ENCODE measurements at regions not wholly inside any gene's neighbourhood (a gene's known extent, or its start where the extent isn't known, plus 50 kb on each side); places are given as distances from the start of the nearest gene placed in this dataset.

DNA sequence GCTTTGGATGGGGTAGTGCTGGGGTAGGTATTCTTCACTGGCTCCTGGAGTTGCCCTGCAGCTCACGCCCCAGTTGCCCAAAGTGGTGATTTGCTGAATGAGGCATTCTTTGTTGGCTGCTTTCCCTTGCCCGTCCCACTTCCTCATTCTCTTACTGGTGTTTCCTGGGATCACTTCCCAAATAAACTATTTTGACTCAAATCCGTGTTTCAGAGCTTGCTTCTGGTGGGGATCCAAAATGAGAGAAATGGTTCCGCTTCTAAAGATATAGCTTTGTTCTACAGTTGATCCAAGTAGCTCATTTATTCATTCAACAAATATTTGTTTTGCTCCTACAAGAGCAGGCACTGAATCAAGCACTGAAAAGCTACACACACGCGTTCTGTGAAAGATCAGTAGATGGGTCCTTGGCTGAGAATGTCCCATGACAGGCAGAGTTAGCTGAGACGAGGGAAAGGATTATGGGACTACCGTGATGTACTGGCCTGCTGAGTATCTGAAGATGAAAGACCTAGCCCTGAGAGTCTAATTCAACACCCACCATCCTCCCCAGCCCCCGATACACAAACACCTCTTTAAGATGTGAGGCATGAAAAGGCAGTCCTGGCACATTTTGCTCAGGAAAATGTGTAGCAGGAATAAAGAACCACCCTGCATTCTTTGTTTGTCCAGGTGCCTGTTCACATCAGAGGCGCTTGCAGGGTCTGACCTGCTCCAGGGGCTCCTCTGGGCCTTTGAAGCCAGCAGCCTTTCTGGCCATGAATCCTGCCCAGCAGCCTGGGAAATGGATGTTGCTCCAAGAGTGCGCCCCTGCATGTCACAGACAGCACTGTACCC lies 143.1 kb upstream of the RANBP3L start:
- no peak for DNase-seq (ENCODE audit: low read depth, low spot score)
- no peak overlapping the region for H3K4me3 Mint-ChIP-seq
- TF ChIP-seq, protein P1, sequence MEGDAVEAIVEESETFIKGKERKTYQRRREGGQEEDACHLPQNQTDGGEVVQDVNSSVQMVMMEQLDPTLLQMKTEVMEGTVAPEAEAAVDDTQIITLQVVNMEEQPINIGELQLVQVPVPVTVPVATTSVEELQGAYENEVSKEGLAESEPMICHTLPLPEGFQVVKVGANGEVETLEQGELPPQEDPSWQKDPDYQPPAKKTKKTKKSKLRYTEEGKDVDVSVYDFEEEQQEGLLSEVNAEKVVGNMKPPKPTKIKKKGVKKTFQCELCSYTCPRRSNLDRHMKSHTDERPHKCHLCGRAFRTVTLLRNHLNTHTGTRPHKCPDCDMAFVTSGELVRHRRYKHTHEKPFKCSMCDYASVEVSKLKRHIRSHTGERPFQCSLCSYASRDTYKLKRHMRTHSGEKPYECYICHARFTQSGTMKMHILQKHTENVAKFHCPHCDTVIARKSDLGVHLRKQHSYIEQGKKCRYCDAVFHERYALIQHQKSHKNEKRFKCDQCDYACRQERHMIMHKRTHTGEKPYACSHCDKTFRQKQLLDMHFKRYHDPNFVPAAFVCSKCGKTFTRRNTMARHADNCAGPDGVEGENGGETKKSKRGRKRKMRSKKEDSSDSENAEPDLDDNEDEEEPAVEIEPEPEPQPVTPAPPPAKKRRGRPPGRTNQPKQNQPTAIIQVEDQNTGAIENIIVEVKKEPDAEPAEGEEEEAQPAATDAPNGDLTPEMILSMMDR (conservative IDR thresholded peaks at IDR 0.05), result no peak
- no peaks in the 10 kb centered on the region for H3K36me3 Mint-ChIP-seq (ENCODE audit: low read depth)
- peaks cover 38% of the 10 kb centered on the region for H3K4me1 Mint-ChIP-seq
- H3K27ac Mint-ChIP-seq (ENCODE audit: unreplicated experiment), result peak overlapping the region; percentile 70
- H3K27me3 Mint-ChIP-seq (ENCODE audit: low read depth), result no peaks in the 10 kb centered on the region
- peaks cover 7% of the 10 kb centered on the region for H3K9me3 Mint-ChIP-seq

- DNase-seq (ENCODE audit: low read depth, low spot score), result no peak
- Mint-ChIP-seq H3K36me3 (ENCODE audit: low read depth) (no peaks in the 10 kb centered on the region), H3K4me1 (peaks cover 14% of the 10 kb centered on the region), H3K9me3 (peaks cover 7% of the 10 kb centered on the region), H3K27me3 (ENCODE audit: low read depth) (no peaks in the 10 kb centered on the region), H3K4me3 (no peak overlapping the region), H3K27ac (ENCODE audit: unreplicated experiment) (no peak overlapping the region)
- TF ChIP-seq, protein P1 (conservative IDR thresholded peaks at IDR 0.05), result no peak
Observed at GRCh38 chr5:36447776-36448175, 146.1 kb upstream of the RANBP3L start.

DNA sequence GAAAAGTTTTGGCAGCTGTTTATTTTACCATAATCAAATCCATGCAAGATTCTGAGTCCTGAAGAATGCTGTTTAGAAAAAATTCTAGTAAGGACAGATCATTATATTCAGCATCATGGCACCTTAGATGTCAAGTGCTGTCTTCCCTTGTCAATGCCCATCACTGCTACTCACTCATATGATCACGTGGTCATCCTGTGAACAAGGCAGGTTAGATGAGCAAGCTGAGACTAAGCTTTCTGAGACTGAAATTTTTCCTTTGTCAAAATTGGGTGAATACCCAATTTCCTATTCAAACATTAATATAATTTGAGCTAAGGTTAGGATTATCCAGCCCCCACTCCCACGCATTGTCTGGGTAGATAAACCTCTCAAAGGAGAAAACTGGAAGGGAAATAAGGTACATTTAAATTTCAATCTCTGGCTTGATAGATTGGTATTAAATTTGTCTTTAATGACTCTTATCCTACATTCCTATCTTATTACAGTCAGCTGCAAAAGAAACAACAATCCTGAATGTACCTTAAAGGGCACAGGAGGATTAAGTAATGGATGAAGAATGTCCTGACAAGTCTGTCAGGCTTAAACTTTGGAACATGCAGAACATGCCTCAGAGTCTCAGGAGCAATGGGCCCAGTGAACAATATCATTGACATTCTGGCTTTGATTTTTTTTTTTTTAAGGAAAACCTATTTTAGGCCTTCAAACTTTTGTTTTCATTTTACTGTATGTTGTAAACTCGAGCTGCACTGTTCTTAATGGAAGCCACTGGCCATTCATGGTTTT lies 148.7 kb upstream of the RANBP3L start:
- no peak for DNase-seq (ENCODE audit: low read depth, low spot score)
- Mint-ChIP-seq H3K9me3 (peaks cover 5% of the 10 kb centered on the region), H3K36me3 (ENCODE audit: low read depth) (no peaks in the 10 kb centered on the region), H3K4me1 (no peaks in the 10 kb centered on the region), H3K27me3 (ENCODE audit: low read depth) (no peaks in the 10 kb centered on the region), H3K4me3 (no peak overlapping the region), H3K27ac (ENCODE audit: unreplicated experiment) (no peak overlapping the region)
- TF ChIP-seq, protein P1 (conservative IDR thresholded peaks at IDR 0.05), result no peak

- Mint-ChIP-seq H3K36me3 (ENCODE audit: low read depth) (no peaks in the 10 kb centered on the region), H3K4me1 (no peaks in the 10 kb centered on the region), H3K27ac (ENCODE audit: unreplicated experiment) (no peak overlapping the region), H3K4me3 (no peak overlapping the region), H3K27me3 (ENCODE audit: low read depth) (no peaks in the 10 kb centered on the region), H3K9me3 (no peaks in the 10 kb centered on the region)
- DNase-seq (ENCODE audit: low read depth, low spot score), result no peak
- TF ChIP-seq, protein P1 (conservative IDR thresholded peaks at IDR 0.05), result no peak
Observed at GRCh38 chr5:36452424-36453006, 150.8 kb upstream of the RANBP3L start.

DNA sequence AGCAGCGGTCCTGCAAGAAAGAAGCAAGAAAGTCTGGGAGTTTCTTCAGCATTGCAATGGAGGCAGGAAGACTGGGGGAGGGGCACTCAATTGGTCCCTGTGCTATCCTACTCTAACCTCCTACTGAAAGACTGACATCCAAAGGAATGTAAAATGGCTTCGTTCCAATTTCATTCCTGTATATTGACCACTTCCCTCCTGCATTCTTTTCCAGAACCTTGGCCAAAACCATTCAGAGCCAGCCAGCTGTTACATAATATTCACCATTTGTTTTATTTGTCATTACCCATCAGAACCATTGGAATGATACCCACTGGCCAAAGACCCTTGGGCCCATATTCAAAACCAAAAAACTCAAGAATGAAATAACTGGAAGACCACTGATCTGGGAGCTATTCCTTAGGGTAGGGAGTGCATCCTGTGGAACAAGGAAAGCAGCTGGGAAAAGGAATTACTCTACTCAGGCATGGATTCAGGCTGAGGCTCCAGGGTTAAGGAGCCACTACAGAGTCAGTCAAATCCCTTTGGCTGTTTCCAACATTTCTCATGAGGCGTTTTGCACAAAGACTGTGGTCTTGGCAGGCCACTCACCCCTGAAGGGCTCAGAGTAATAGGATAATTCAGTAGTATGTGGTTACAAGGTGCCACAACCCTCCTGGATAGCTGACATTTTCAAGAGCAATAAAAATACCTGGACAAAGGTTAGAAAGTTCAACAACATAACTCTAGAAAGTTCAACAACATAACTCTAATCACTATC lies 148.7 kb upstream of the SLC1A3 start:
- Mint-ChIP-seq H3K27me3 (ENCODE audit: low read depth) (no peaks in the 10 kb centered on the region), H3K4me3 (no peak overlapping the region), H3K9me3 (peaks cover 3% of the 10 kb centered on the region), H3K36me3 (ENCODE audit: low read depth) (no peaks in the 10 kb centered on the region), H3K4me1 (no peaks in the 10 kb centered on the region), H3K27ac (ENCODE audit: unreplicated experiment) (no peak overlapping the region)
- no peak for DNase-seq (ENCODE audit: low read depth, low spot score)
- TF ChIP-seq, protein P1 (conservative IDR thresholded peaks at IDR 0.05), result no peak
